Colonic mucosa (tissue), 4 donors: ENCODE measurements at regions not wholly inside any gene's neighbourhood (a gene's known extent, or its start where the extent isn't known, plus 50 kb on each side); places are given as distances from the start of the nearest gene placed in this dataset.

Experiments
- DNase-seq: peaks from one replicate; pipeline ENCODE4 v3.0.0-alpha.2; 2020
- H3K27ac ChIP-seq: fragments of 200-600 bp; one replicate; pipeline ENCODE4 v1.8.0; 2021
- H3K27me3 ChIP-seq: fragments of 200-600 bp; one replicate; pipeline ENCODE4 v1.8.0; 2021
- H3K36me3 ChIP-seq: fragments of 200-600 bp; one replicate; pipeline ENCODE4 v1.8.0; 2021
- H3K4me1 ChIP-seq: fragments of 200-600 bp; one replicate; pipeline ENCODE4 v1.8.0; 2021; ENCODE audit warnings: mild to moderate bottlenecking
- H3K4me3 ChIP-seq: fragments of 200-600 bp; one replicate; pipeline ENCODE4 v1.8.0; 2021
- H3K9ac ChIP-seq, 2 donors: one replicate each; pipeline ENCODE4 v1.7.0; 2013; ENCODE audit warnings: control low read depth in 2 of 2, low read depth in 2 of 2, low read length in 2 of 2
- H3K9me3 ChIP-seq: fragments of 200-600 bp; one replicate; pipeline ENCODE4 v1.8.0; 2021
- intact Hi-C: fragments of 100-400 bp; cut with DNase I; formaldehyde crosslinking; loops from one replicate; pipeline ENCODE4 v1.14.1; 2022
- TF ChIP-seq, protein P1 (sequence below): fragments of 200-600 bp; IDR thresholded peaks from one replicate; pipeline ENCODE4 v1.8.0; 2022; ENCODE audit warnings: antibody characterized with exemption, mild to moderate bottlenecking
- donor health status: healthy.
- donor health status: DM: no; HTN: no; CAD: no.
- donor health status: DM: no; HTN: no; CAD: no.

DNA sequence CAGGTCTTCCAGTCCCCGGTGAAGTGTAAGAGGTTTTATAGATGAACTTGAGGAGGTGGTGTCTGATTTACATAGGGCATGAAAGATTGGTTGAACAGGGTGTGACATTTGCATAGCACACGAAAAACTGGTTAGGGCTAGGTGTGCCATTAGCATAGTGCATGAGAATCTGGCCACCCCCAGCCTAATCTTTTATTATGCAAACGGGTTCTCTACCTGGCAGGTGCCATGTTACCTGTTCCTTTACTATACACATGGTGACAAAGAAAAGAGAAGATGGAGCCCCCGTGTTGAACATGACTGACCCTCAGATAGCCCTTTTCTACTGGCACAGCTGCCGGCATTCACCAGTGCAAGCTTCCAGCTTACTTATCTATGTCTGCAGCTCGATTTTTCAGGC, 71.0 kb downstream of the UCHL1 start:
- Histone ChIP-seq H3K36me3 (no peaks in the 10 kb centered on the region), H3K9me3 (no peaks in the 10 kb centered on the region), H3K27ac (no peak overlapping the region), H3K4me1 (no peaks in the 10 kb centered on the region), H3K4me3 (no peak overlapping the region), H3K27me3 (no peaks in the 10 kb centered on the region), H3K9ac (no peak overlapping the region)
- TF ChIP-seq, protein P1, sequence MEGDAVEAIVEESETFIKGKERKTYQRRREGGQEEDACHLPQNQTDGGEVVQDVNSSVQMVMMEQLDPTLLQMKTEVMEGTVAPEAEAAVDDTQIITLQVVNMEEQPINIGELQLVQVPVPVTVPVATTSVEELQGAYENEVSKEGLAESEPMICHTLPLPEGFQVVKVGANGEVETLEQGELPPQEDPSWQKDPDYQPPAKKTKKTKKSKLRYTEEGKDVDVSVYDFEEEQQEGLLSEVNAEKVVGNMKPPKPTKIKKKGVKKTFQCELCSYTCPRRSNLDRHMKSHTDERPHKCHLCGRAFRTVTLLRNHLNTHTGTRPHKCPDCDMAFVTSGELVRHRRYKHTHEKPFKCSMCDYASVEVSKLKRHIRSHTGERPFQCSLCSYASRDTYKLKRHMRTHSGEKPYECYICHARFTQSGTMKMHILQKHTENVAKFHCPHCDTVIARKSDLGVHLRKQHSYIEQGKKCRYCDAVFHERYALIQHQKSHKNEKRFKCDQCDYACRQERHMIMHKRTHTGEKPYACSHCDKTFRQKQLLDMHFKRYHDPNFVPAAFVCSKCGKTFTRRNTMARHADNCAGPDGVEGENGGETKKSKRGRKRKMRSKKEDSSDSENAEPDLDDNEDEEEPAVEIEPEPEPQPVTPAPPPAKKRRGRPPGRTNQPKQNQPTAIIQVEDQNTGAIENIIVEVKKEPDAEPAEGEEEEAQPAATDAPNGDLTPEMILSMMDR: no peak
- no peak for DNase-seq
- intact Hi-C loops: no loop called here

DNA sequence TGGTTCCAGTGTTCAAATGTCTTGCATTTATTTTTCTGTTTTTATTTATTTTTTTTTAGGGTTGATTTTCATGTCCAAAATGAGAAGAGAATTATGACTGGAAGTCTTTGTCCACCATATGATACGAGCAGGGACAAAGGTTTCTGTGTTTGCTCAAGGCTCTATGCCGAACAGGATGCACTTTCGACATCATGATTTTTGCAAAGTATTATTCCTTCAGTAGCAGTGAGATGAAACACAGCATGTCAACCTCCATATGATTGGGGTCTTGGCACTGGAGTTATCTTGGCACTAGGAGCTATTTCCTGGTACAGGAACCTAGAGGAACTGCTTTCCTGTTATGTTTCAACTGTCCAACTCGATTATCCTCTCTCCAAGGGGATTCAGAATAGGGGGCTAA, 72.6 kb downstream of the UCHL1 start:
- Histone ChIP-seq H3K4me1 (no peaks in the 10 kb centered on the region), H3K4me3 (no peak overlapping the region), H3K27ac (no peak overlapping the region), H3K9me3 (no peaks in the 10 kb centered on the region), H3K36me3 (no peaks in the 10 kb centered on the region), H3K9ac (no peak overlapping the region), H3K27me3 (no peaks in the 10 kb centered on the region)
- DNase-seq: no peak
- intact Hi-C loops: no loop called here
- TF ChIP-seq, protein P1: no peak

- intact Hi-C loops: no loop called here
- no peaks in the 10 kb centered on the region for H3K36me3 ChIP-seq
- no peaks in the 10 kb centered on the region for H3K27me3 ChIP-seq
- no peak overlapping the region for H3K9ac ChIP-seq
- DNase-seq: no peak
- no peak overlapping the region for H3K27ac ChIP-seq
- H3K4me1 ChIP-seq: no peaks in the 10 kb centered on the region
- H3K4me3 ChIP-seq: no peak overlapping the region
- H3K9me3 ChIP-seq: no peaks in the 10 kb centered on the region
- TF ChIP-seq, protein P1: no peak
Measured at GRCh38 chr4:41331224-41331623, 74.5 kb downstream of the UCHL1 start.

DNA sequence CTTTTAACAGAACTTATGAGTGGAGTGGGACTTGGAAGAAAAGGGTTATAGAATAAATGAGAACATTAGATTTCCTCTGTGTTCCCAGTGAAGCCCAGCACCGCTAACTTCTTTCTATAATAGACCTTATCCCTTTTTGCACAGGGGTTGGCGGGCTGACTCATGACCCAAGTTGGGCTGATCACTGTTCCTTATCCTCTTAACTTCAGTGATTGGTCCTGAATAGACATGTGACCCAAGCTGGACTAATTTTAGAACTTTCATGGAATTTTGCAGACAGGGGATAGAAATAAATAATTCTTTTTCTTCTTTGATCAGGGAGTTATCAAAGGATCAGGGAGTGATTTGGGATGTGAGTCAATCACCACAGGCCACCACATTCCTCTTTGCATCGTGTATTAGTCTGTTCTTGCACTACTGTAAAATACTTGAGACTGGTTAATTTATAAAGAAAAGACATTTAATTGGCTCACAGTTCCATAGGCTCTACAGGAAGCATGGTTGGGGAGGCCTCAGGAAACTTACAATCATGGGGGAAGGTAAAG, 75.9 kb downstream of the UCHL1 start:
- no peaks in the 10 kb centered on the region for H3K27me3 ChIP-seq
- intact Hi-C loops: no loop called here
- no peak overlapping the region for H3K4me3 ChIP-seq
- H3K9me3 ChIP-seq: no peaks in the 10 kb centered on the region
- H3K36me3 ChIP-seq: no peaks in the 10 kb centered on the region
- H3K4me1 ChIP-seq: no peaks in the 10 kb centered on the region
- no peak overlapping the region for H3K27ac ChIP-seq
- no peak for DNase-seq
- no peak overlapping the region for H3K9ac ChIP-seq
- TF ChIP-seq, protein P1: no peak

- H3K27ac ChIP-seq: no peak overlapping the region
- TF ChIP-seq, protein P1: no peak
- DNase-seq: no peak
- no peak overlapping the region for H3K9ac ChIP-seq
- no peaks in the 10 kb centered on the region for H3K4me1 ChIP-seq
- no peak overlapping the region for H3K4me3 ChIP-seq
- intact Hi-C loops: no loop called here
- H3K36me3 ChIP-seq: no peaks in the 10 kb centered on the region
- no peaks in the 10 kb centered on the region for H3K27me3 ChIP-seq
- no peaks in the 10 kb centered on the region for H3K9me3 ChIP-seq
Measured at GRCh38 chr4:41334182-41334581, 77.5 kb downstream of the UCHL1 start.
